Hindlimb muscle (tissue), 1 donor: ENCODE measurements at regions not wholly inside any gene's neighbourhood (a gene's known extent, or its start where the extent isn't known, plus 50 kb on each side); places are given as distances from the start of the nearest gene placed in this dataset.
"Not testable (repeated sequence)": the region's sequence is repeated elsewhere in the genome, so short reads cannot be mapped to it uniquely, and the experiment has no call there.

ENCODE experiments used
- DNase-seq: peaks from one replicate; pipeline ENCODE4 v3.0.0-alpha.2; 2013

GRCh38 chr10:28186887-28187578 lies 115.8 kb downstream of the MPP7 start:
- no peak for DNase-seq

GRCh38 chr10:28186461-28186860 lies 116.4 kb downstream of the MPP7 start:
- no peak for DNase-seq

GRCh38 chr10:28184810-28185209 lies 118.1 kb downstream of the MPP7 start:
- no peak for DNase-seq

- DNase-seq = no peak
Observed at GRCh38 chr10:28181478-28182096, 121.3 kb downstream of the MPP7 start.

GRCh38 chr10:28180654-28181053 lies 122.2 kb downstream of the MPP7 start:
- no peak for DNase-seq

- no peak for DNase-seq
Observed at GRCh38 chr10:28179743-28180099, 123.1 kb downstream of the MPP7 start.

- peak; percentile 58 for DNase-seq
Observed at GRCh38 chr10:28179006-28179742, 123.7 kb downstream of the MPP7 start.

GRCh38 chr10:28177944-28178637 lies 124.8 kb downstream of the MPP7 start:
- DNase-seq = no peak

- not testable (repeated sequence) for DNase-seq
Observed at GRCh38 chr10:28176498-28176897, 126.4 kb downstream of the MPP7 start.

- no peak for DNase-seq
Observed at GRCh38 chr10:28172223-28172610, 130.6 kb downstream of the MPP7 start.

GRCh38 chr10:28171468-28172222 lies 131.2 kb downstream of the MPP7 start:
- DNase-seq = no peak

GRCh38 chr10:28169525-28169924 lies 133.3 kb downstream of the MPP7 start:
- no peak for DNase-seq

- no peak for DNase-seq
Observed at GRCh38 chr10:28160866-28161405, 141.9 kb downstream of the MPP7 start.

GRCh38 chr10:28157379-28157778 lies 145.5 kb downstream of the MPP7 start:
- DNase-seq = no peak

GRCh38 chr10:28155726-28156125 lies 147.1 kb downstream of the MPP7 start:
- DNase-seq = no peak

- DNase-seq = no peak
Observed at GRCh38 chr10:28151636-28152035, 151.2 kb downstream of the MPP7 start.

- DNase-seq = no peak
Observed at GRCh38 chr10:28149746-28150145, 150.9 kb upstream of the ODAD2 start.

GRCh38 chr10:28147706-28148105 lies 148.8 kb upstream of the ODAD2 start:
- DNase-seq = no peak

- no peak for DNase-seq
Observed at GRCh38 chr10:28139138-28139537, 140.3 kb upstream of the ODAD2 start.

GRCh38 chr10:28137907-28138880 lies 139.3 kb upstream of the ODAD2 start:
- DNase-seq = no peak

GRCh38 chr10:28135258-28135657 lies 136.4 kb upstream of the ODAD2 start:
- no peak for DNase-seq
